T47D (cell line): ENCODE measurements at regions not wholly inside any gene's neighbourhood (a gene's known extent, or its start where the extent isn't known, plus 50 kb on each side); places are given as distances from the start of the nearest gene placed in this dataset.

Source experiments
- DNase-seq, 2 experiments: peaks; one replicate each; pipeline versions ENCODE4 v3.0.0 to v3.0.0-alpha.2; 2011 to 2012; ENCODE audit warnings: low read depth in 1 of 2, low spot score in 1 of 2
- JUND ChIP-seq: IDR thresholded peaks from 2 replicates; pipeline ENCODE4 v1.6.1; 2012; ENCODE audit warnings: low read depth
- in situ Hi-C: cut with HindIII; loops from 2 replicates; pipeline ENCODE4 v1.10.0; 2016; ENCODE audit warnings: low sequenced_read_pairs, low pct_unique_long_range_greater_than_20kb

GRCh38 chr2:9095690-9096089, 92.2 kb upstream of the MBOAT2 start:
- in situ Hi-C loops, result no loop called here
- no peak for DNase-seq
- no peak for TF ChIP-seq JUND

DNA sequence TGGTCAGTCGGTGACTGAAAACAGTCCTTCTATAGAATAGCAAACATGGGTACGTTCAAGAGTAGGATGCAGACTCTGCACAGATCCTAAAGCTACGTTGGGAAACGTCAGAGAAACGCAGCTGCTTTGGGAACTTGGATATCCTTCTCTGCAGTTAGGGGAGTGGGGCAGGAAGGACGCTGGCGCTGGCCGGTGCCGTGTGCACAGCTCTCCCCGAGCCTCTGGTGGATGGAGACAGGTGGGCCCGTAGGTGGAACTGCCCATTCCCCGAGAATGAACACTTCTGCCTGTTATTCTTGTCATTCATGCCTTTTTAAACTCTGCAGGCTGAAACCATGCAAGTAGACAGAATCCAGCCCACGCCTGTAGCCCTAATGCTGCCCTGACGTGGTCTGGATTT, 91.7 kb upstream of the MBOAT2 start:
- no peak for DNase-seq
- in situ Hi-C loops, result no loop called here

GRCh38 chr2:9094117-9094516, 90.6 kb upstream of the MBOAT2 start:
- DNase-seq, result no peak
- TF ChIP-seq JUND, result no peak
- in situ Hi-C loops, result no loop called here

More for the DNA sequence above, 91.7 kb upstream of the MBOAT2 start:
- no peak for TF ChIP-seq JUND

DNA sequence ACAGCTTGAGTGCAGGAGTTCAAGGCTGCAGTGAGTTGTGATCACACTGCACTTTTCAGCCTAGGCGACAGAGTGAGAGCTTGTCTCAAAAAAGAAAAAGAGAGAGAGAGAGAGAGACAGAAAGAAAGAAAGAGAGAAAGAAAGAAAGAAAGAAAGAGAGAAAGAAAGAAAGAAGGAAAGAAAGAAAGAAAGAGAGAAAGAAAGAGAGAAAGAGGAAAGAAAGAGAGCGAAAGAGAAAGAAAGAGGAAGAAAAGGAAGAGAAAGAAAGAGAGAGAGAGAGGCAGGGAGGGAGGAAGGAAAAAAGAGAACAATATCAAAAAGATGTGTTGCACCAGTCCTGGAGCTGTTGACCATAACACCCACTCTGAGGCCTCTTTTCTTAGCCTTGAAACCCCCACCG, 89.8 kb upstream of the MBOAT2 start:
- no peak for TF ChIP-seq JUND
- DNase-seq, result no peak
- in situ Hi-C loops, result no loop called here

GRCh38 chr2:9092383-9093282, 89.1 kb upstream of the MBOAT2 start:
- in situ Hi-C loops, result no loop called here
- DNase-seq, result no peak
- no peak for TF ChIP-seq JUND

DNA sequence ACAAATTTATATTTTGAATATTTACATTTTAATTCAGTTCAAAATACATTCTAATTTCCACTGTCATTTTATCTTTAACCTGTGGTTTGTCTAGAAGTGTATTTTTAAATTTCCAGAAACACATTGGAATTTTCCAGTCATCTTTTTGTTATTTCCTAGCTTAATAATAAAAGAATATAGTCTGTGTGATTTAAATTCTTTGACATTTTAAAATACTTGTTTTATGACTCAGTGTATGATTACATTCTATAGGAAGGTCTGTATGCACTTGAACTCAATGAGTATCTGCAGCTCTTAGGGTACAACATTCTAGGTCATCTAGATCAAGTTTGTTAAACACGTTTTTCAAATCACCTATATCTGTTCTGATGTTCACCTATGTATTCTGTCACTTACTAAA, 88.3 kb upstream of the MBOAT2 start:
- TF ChIP-seq JUND, result no peak
- in situ Hi-C loops, result no loop called here
- no peak for DNase-seq

- TF ChIP-seq JUND, result no peak
- in situ Hi-C loops, result no loop called here
- DNase-seq, result no peak
Measured at GRCh38 chr2:9089831-9090230, 86.3 kb upstream of the MBOAT2 start.

DNA sequence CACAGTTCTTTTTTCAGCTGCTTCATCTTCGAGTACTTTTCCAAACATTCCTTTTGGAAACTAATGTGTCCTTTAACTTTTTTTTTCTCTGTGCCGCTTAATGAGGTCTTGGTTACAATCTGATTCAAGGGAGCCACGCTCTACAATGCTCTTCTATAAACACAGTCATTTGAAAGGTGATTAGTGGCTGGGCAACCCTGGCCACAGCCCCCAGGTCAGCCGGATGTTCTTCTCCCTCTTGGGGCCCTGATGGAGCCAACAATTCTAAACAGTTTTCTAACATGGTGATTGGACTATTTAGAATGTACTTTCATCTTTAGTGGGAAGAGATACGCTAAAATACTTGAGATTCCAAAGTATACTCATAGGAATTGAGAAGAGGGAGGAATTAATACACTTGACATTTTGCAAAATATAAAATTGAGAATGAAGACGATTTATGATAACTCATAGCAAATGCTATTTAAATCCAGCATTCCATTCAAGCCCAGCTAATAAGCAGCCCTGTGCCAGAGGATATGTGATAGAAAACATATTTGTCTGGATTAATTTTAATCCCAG, 83.7 kb upstream of the MBOAT2 start:
- no peak for DNase-seq
- no peak for TF ChIP-seq JUND
- in situ Hi-C loops, result no loop called here

GRCh38 chr2:9086465-9086864, 83.0 kb upstream of the MBOAT2 start:
- in situ Hi-C loops, result no loop called here
- no peak for DNase-seq
- no peak for TF ChIP-seq JUND

- TF ChIP-seq JUND, result no peak
- DNase-seq, result no peak
- in situ Hi-C loops, result no loop called here
Measured at GRCh38 chr2:9085353-9085752, 81.9 kb upstream of the MBOAT2 start.

DNA sequence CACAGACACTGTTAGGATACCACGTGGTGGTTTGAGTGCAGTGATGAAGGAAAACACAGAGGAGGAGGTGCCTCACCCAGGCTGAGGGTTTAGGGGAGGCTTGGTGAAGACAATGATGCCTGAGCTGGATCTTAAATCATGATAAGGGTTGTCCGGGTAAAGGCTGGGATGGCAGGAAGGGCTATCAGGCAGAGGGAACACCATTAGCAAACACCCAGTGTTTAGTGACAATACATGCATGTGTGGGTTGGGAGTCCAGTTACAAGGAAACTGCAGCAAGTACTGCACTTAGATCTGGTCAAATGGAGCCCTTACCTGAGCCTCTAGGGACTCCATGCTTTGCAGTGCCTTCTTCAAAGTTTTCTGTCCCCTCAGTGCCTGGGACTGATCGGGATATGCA, 79.8 kb upstream of the MBOAT2 start:
- no peak for DNase-seq
- in situ Hi-C loops, result no loop called here
- TF ChIP-seq JUND, result no peak

DNA sequence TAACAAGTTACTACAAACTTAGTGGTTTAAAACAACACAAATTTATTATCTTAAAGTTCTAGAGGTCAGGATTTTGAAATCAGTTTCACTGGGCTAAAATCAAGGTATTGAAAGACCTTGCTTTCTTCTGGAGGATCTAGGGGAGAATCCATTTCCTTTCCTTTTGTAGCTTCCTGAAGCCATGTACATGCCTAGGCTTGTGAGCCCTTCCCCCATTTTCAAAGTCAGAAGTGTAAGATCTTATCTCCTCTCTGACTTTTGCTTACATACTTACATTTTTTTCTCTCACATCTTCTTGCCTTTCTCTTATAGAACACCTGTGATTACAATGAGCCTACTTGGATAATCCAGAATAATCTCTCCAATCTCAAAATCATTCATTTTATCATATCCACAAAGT, 78.7 kb upstream of the MBOAT2 start:
- DNase-seq, result no peak
- in situ Hi-C loops, result no loop called here
- TF ChIP-seq JUND, result no peak

DNA sequence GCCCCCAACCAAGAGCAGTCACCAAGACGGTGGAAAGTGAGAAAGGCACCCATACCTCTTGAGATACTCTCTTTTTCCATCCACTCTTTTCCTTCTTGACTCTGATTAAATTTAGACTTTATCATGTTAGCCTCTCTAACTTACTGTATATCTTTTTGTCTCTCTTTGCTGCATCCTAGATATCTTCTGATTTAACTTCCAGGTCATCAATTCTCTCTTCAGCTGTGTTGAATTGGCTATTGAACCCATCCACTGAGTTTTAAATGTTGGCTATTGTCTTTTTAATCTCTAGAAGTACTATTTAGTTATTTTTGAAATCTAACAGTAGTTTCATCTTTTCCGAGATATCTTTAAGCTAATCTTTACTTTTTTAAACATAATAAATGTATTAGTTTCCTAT, 78.3 kb upstream of the MBOAT2 start:
- TF ChIP-seq JUND, result no peak
- DNase-seq, result no peak
- in situ Hi-C loops, result no loop called here
